Cardiac fibroblast (primary cell): ENCODE measurements at regions not wholly inside any gene's neighbourhood (a gene's known extent, or its start where the extent isn't known, plus 50 kb on each side); places are given as distances from the start of the nearest gene placed in this dataset.

ENCODE experiments used
- DNase-seq, 2 donors: peaks; one replicate each; pipeline versions ENCODE4 v3.0.0 to v3.0.0-alpha.2; 2010; ENCODE audit warnings: low read depth in 2 of 2
- H3K4me3 ChIP-seq, 2 donors: replicated peaks in 1 of 2; 1 replicate in 1 of 2; 2 replicates in 1 of 2; pipeline ENCODE4 v1.5.1; 2011; ENCODE audit warnings: low read depth in 2 of 2, low read length in 2 of 2, mild to moderate bottlenecking in 2 of 2, moderate library complexity in 1 of 2
- TF ChIP-seq, protein P1 (sequence below): IDR thresholded peaks from one replicate; pipeline ENCODE4 v1.5.1; 2011; ENCODE audit warnings: low read depth, mild to moderate bottlenecking, low read length, inconsistent platforms

DNA sequence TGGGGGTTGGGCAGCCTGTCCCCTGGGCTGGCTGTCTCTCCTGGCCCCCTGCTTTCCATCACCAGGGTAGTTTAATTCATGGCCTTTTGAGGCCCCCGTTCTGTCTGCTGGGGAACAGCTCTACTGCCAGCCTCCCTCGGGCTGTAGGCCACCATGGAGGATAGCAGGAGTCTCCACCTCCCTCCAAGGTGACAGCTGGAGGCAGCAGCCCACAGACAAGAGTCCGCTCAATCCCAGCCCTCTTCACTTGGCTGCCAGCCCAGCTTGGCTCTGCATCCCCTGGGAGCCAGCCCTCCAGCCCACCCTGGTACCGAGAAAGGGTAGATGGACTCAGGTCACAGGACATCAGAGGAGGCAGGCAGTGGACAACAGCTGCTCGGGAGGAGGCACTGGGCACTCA, 194.6 kb upstream of the SDK2 start:
- TF ChIP-seq, protein P1, sequence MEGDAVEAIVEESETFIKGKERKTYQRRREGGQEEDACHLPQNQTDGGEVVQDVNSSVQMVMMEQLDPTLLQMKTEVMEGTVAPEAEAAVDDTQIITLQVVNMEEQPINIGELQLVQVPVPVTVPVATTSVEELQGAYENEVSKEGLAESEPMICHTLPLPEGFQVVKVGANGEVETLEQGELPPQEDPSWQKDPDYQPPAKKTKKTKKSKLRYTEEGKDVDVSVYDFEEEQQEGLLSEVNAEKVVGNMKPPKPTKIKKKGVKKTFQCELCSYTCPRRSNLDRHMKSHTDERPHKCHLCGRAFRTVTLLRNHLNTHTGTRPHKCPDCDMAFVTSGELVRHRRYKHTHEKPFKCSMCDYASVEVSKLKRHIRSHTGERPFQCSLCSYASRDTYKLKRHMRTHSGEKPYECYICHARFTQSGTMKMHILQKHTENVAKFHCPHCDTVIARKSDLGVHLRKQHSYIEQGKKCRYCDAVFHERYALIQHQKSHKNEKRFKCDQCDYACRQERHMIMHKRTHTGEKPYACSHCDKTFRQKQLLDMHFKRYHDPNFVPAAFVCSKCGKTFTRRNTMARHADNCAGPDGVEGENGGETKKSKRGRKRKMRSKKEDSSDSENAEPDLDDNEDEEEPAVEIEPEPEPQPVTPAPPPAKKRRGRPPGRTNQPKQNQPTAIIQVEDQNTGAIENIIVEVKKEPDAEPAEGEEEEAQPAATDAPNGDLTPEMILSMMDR, result no peak
- H3K4me3 ChIP-seq, result no peak overlapping the region
- DNase-seq, result no peak

DNA sequence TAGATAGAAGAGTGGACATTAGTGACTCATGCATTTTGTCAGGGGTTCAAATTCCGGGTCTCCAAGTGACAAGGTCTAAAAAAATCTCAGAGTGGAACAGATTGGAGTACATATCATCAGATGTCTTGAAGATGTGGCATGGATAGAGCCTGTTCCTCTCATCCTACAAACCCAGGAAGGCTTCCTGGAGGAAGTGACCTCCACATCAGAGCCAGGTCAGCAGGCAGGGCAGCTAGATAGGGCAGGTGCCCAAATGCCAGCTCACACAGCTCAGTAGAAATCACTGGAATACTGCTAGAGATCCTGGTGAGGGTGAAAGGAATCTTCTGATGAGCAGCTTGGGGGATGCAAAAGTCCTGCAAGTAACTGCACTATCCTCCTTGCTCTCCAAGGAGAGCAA, 196.6 kb upstream of the SDK2 start:
- DNase-seq, result no peak
- TF ChIP-seq, protein P1, result no peak
- H3K4me3 ChIP-seq, result no peak overlapping the region

GRCh38 chr17:73841431-73842060, 197.3 kb upstream of the SDK2 start:
- TF ChIP-seq, protein P1, result no peak
- peak in 1 of 2 donors; percentile 5 for DNase-seq

DNA sequence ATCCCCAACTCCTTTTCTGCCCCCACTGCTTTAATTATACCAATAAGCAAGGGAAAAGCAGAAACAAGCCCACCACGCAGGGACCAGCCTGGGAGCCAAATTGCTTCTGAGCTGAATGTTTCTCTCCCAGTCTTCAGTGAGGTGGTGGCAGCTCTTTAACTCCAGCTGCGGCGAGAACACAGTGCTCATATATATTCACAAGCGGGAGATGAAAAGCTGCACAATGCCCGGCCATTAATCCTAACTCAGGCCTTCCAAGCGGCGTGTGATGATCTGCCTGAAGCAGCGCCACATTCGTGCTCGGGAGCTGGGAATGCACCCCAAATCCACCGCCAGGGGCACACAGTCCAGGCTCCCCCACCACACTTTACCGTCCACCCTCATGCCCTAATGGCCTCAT, 203.7 kb upstream of the SDK2 start:
- TF ChIP-seq, protein P1, result no peak
- DNase-seq, result no peak
- H3K4me3 ChIP-seq, result no peak overlapping the region

More at GRCh38 chr17:73841431-73842060, 197.3 kb upstream of the SDK2 start:
- H3K4me3 ChIP-seq, result no peak overlapping the region

DNA sequence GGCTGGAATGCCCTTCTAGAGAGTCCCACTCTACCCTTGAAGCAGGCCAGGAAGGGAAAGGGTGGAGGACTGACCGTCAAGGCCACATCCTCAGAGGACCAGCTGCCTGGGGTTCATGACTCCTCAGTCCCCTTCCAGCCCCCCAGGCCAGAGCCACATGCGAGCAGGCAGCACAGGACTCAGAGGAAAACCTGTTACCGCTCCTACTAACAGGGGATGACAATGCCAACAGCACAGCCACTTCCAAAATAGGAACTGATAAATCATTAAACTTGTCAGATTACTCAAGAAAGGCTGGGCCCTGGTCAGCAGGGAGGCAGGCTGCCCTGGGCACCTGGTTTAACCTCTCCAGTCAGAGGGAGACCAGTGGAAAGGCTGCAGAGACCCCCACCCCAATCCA, 206.2 kb upstream of the SDK2 start:
- no peak overlapping the region for H3K4me3 ChIP-seq
- no peak for DNase-seq
- TF ChIP-seq, protein P1, result no peak

- TF ChIP-seq, protein P1, result no peak
- H3K4me3 ChIP-seq, result no peak overlapping the region
- no peak for DNase-seq
Measured at GRCh38 chr17:73851091-73851490, 206.8 kb upstream of the SDK2 start.

DNA sequence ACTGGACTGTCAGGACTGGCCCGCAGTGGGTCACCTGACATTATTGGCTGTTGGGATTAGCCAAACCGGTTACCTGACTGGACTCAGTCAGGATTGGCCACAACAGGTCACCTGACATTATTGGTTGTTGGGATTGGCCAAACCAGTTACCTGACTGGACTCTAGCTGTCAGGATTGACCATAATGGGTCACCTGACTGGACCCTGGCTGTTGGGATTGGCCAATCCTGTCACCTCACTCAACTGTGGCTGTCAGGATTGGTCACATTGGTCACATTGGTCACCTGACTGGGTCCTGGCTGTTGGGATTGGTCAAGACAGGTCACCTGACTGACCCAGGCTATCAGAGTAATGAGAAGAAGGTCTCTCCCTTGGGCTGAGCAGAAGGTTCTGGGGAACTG, 207.7 kb upstream of the SDK2 start:
- DNase-seq, result no peak
- no peak overlapping the region for H3K4me3 ChIP-seq
- TF ChIP-seq, protein P1, result no peak
